H9 (cell line): ENCODE measurements at regions not wholly inside any gene's neighbourhood (a gene's known extent, or its start where the extent isn't known, plus 50 kb on each side); places are given as distances from the start of the nearest gene placed in this dataset.

Experiments used
- DNase-seq: peaks from one replicate; pipeline ENCODE4 v3.0.0-alpha.2; 2017
- H2AFZ ChIP-seq: one replicate; pipeline ENCODE4 v1.6.1; 2013; ENCODE audit warnings: mild to moderate bottlenecking, low read length, control low read depth, moderate library complexity
- H2AK5ac ChIP-seq: 2 replicates; pipeline ENCODE4 v1.6.1; 2013; ENCODE audit warnings: low read length, control low read depth, mixed read lengths; ENCODE audit not compliant: insufficient read length
- H2BK120ac ChIP-seq: one replicate; pipeline ENCODE4 v1.6.1; 2013; ENCODE audit warnings: low read depth, mild to moderate bottlenecking, low read length, control low read depth, inconsistent platforms; ENCODE audit not compliant: poor library complexity, severe bottlenecking
- H2BK12ac ChIP-seq: 2 replicates; pipeline ENCODE4 v1.6.1; 2013; ENCODE audit warnings: low read length, control low read depth, mixed read lengths, low read depth; ENCODE audit not compliant: insufficient read length
- H2BK15ac ChIP-seq: 2 replicates; pipeline ENCODE4 v1.6.1; 2013; ENCODE audit warnings: low read depth, low read length, control low read depth
- H2BK20ac ChIP-seq: one replicate; pipeline ENCODE4 v1.6.1; 2013; ENCODE audit warnings: low read depth, mild to moderate bottlenecking, low read length, control low read depth, inconsistent platforms; ENCODE audit not compliant: poor library complexity, severe bottlenecking
- H2BK5ac ChIP-seq: 2 replicates; pipeline ENCODE4 v1.6.1; 2013; ENCODE audit warnings: low read length, control low read depth, mixed read lengths; ENCODE audit not compliant: insufficient read length
- H3K14ac ChIP-seq: 2 replicates; pipeline ENCODE4 v1.6.1; 2013; ENCODE audit warnings: low read length, control low read depth; ENCODE audit not compliant: insufficient read depth
- H3K18ac ChIP-seq: 2 replicates; pipeline ENCODE4 v1.6.1; 2013; ENCODE audit warnings: low read depth, mild to moderate bottlenecking, mixed read lengths, low read length, control low read depth; ENCODE audit not compliant: insufficient read length
- H3K23ac ChIP-seq: 2 replicates; pipeline ENCODE4 v1.6.1; 2013; ENCODE audit warnings: low read length, control low read depth, mixed read lengths, low read depth; ENCODE audit not compliant: insufficient read length
- H3K23me2 ChIP-seq: 2 replicates; pipeline ENCODE4 v1.6.1; 2013; ENCODE audit warnings: low read depth, mild to moderate bottlenecking, mixed read lengths, low read length, control low read depth; ENCODE audit not compliant: insufficient read length, poor library complexity, severe bottlenecking
- H3K27ac ChIP-seq: 2 replicates; pipeline ENCODE4 v1.5.1; 2013; ENCODE audit warnings: low read length, control low read depth, mixed read lengths, low read depth; ENCODE audit not compliant: insufficient read length
- H3K27me3 ChIP-seq: 2 replicates; pipeline ENCODE4 v1.6.1; 2013; ENCODE audit warnings: low read length, control low read depth, inconsistent platforms; ENCODE audit not compliant: insufficient read depth
- H3K4ac ChIP-seq: 2 replicates; pipeline ENCODE4 v1.6.1; 2013; ENCODE audit warnings: low read depth, mild to moderate bottlenecking, control low read depth, inconsistent platforms, low read length, moderate library complexity
- H3K4me1 ChIP-seq: 2 replicates; pipeline ENCODE4 v1.6.1; 2013; ENCODE audit warnings: low read length, control low read depth, inconsistent platforms; ENCODE audit not compliant: insufficient read depth
- H3K4me2 ChIP-seq: 2 replicates; pipeline ENCODE4 v1.6.1; 2013; ENCODE audit warnings: low read length, control low read depth, mixed read lengths; ENCODE audit not compliant: insufficient read length, insufficient read depth
- H3K56ac ChIP-seq: 2 replicates; pipeline ENCODE4 v1.6.1; 2013; ENCODE audit warnings: low read depth, mild to moderate bottlenecking, mixed read lengths, low read length, control low read depth; ENCODE audit not compliant: insufficient read length
- H3K79me1 ChIP-seq: 2 replicates; pipeline ENCODE4 v1.6.1; 2013; ENCODE audit warnings: low read depth, mild to moderate bottlenecking, moderate library complexity, low read length, control low read depth, inconsistent platforms; ENCODE audit not compliant: insufficient read depth, poor library complexity, severe bottlenecking
- H3K79me2 ChIP-seq: 2 replicates; pipeline ENCODE4 v1.6.1; 2013; ENCODE audit warnings: low read length, control low read depth, inconsistent platforms; ENCODE audit not compliant: insufficient read depth
- H3K9ac ChIP-seq: 2 replicates; pipeline ENCODE4 v1.6.1; 2013; ENCODE audit warnings: low read length, control low read depth, mixed read lengths; ENCODE audit not compliant: insufficient read length; ENCODE audit errors: extremely low read depth
- H3K9me3 ChIP-seq: one replicate; pipeline ENCODE4 v1.6.1; 2013; ENCODE audit warnings: low read depth, low read length, inconsistent platforms; ENCODE audit not compliant: control insufficient read depth
- H3T11ph ChIP-seq: one replicate; pipeline ENCODE4 v1.6.1; 2013; ENCODE audit warnings: mild to moderate bottlenecking, low read length, control low read depth, inconsistent platforms
- H4K20me1 ChIP-seq: one replicate; pipeline ENCODE4 v1.6.1; 2013; ENCODE audit not compliant: control insufficient read depth, insufficient read length, insufficient read depth
- H4K5ac ChIP-seq: 2 replicates; pipeline ENCODE4 v1.6.1; 2013; ENCODE audit warnings: low read depth, mild to moderate bottlenecking, mixed read lengths, low read length, control low read depth; ENCODE audit not compliant: insufficient read length
- H4K8ac ChIP-seq: replicated peaks from 2 replicates; pipeline ENCODE4 v1.6.1; 2013; ENCODE audit warnings: low read length, control low read depth, mixed read lengths, low read depth; ENCODE audit not compliant: insufficient read length
- H4K91ac ChIP-seq: 2 replicates; pipeline ENCODE4 v1.6.1; 2013; ENCODE audit warnings: low read depth, mild to moderate bottlenecking, moderate library complexity, mixed read lengths, low read length, control low read depth; ENCODE audit not compliant: insufficient read length
- H3K27ac Mint-ChIP-seq, 3 experiments: 2 replicates in 2 of 3; 3 replicates in 1 of 3; pipeline ENCODE4 v1.8.0; 2020 to 2021; ENCODE audit warnings: mixed read lengths in 3 of 3, mild to moderate bottlenecking in 1 of 3, moderate library complexity in 1 of 3
- H3K27me3 Mint-ChIP-seq: 2 replicates; pipeline ENCODE4 v1.8.0; 2021; ENCODE audit warnings: low read depth, mild to moderate bottlenecking, moderate library complexity, mixed read lengths
- H3K36me3 Mint-ChIP-seq, 3 experiments: 2 replicates in 2 of 3; 3 replicates in 1 of 3; pipeline ENCODE4 v1.8.0; 2020 to 2021; ENCODE audit warnings: low read depth in 3 of 3, mixed read lengths in 3 of 3; ENCODE audit not compliant: insufficient read depth in 1 of 3
- H3K4me1 Mint-ChIP-seq, 2 experiments: 2 replicates each; pipeline ENCODE4 v1.8.0; 2020; ENCODE audit warnings: mixed read lengths in 2 of 2
- H3K4me3 Mint-ChIP-seq, 2 experiments: 2 replicates in 1 of 2; 3 replicates in 1 of 2; pipeline ENCODE4 v1.8.0; 2020 to 2021; ENCODE audit warnings: mild to moderate bottlenecking in 2 of 2, mixed read lengths in 2 of 2, moderate library complexity in 1 of 2
- H3K9me3 Mint-ChIP-seq, 2 experiments: 2 replicates in 1 of 2; 3 replicates in 1 of 2; pipeline ENCODE4 v1.8.0; 2020; ENCODE audit warnings: mild to moderate bottlenecking in 2 of 2, mixed read lengths in 2 of 2, moderate library complexity in 1 of 2
- WGBS: extraction: QIAGEN DNeasy Blood & Tissue Kit; methylation state at CpG from one replicate; pipeline ENCODE4 v1.1.7; 2013; ENCODE audit warnings: missing lambda C conversion rate, low lambda C conversion rate, mixed read lengths; ENCODE audit not compliant: insufficient read length; ENCODE audit errors: extremely low coverage; 5-methylcytosine and 5-hydroxymethylcytosine counted together
- TF ChIP-seq, protein P1 (sequence below): fragments of 200-600 bp; sonication (generic); conservative IDR thresholded peaks from 3 replicates; pipeline ENCODE4 v1.8.0; 2021; ENCODE audit warnings: antibody characterized with exemption, mild to moderate bottlenecking

DNA sequence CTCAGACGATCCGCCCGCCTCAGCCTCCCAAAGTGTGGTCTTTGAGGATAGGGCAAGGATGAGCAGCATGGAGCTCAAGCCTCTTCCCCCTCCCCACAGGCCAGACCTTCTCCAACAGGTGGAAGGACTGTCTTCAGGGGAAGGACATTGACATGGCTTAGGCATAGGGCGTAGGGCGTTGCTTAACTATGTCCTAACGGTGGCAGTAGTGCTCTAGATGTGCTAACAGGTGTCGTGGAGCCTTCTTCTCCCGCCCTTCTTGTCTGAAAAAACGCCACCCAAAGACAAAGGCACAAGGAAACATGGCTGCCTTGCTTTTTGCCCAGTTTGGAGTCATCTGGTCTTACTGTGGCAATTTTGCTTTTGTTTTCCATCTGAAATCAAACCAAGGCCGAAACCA, 219.8 kb downstream of the OR13H1 start:
- Histone ChIP-seq H3K4ac (no peak overlapping the region), H3K4me1 (no peaks in the 10 kb centered on the region), H4K91ac (no peak overlapping the region), H3K56ac (no peak overlapping the region), H4K20me1 (no peaks in the 10 kb centered on the region), H3K9me3 (no peaks in the 10 kb centered on the region), H4K8ac (no peak overlapping the region), H3K23me2 (no peaks in the 10 kb centered on the region), H2BK120ac (no peak overlapping the region), H2BK5ac (no peak overlapping the region), H3K27me3 (no peaks in the 10 kb centered on the region), H2BK15ac (no peak overlapping the region), H2BK20ac (no peak overlapping the region), H3K4me2 (no peak overlapping the region), H3K79me1 (no peaks in the 10 kb centered on the region), H3K79me2 (no peaks in the 10 kb centered on the region), H3T11ph (no peak overlapping the region), H2BK12ac (no peak overlapping the region), H3K14ac (no peak overlapping the region), H2AFZ (no peak overlapping the region), H3K18ac (no peak overlapping the region), H4K5ac (no peak overlapping the region), H2AK5ac (no peak overlapping the region), H3K9ac (no peak overlapping the region), H3K23ac (no peak overlapping the region), H3K27ac (no peak overlapping the region)
- no CpG with 5 or more reads among the region's 10 CpGs for WGBS
- DNase-seq: no peak
- peaks cover 4 to 8% of the 10 kb centered on the region in 2 experiments; a peak in 3 of 4 replicates for H3K4me1 Mint-ChIP-seq
- peaks cover 84 to 98% (median 95%) of the 10 kb centered on the region in 3 experiments for H3K36me3 Mint-ChIP-seq
- TF ChIP-seq, protein P1, sequence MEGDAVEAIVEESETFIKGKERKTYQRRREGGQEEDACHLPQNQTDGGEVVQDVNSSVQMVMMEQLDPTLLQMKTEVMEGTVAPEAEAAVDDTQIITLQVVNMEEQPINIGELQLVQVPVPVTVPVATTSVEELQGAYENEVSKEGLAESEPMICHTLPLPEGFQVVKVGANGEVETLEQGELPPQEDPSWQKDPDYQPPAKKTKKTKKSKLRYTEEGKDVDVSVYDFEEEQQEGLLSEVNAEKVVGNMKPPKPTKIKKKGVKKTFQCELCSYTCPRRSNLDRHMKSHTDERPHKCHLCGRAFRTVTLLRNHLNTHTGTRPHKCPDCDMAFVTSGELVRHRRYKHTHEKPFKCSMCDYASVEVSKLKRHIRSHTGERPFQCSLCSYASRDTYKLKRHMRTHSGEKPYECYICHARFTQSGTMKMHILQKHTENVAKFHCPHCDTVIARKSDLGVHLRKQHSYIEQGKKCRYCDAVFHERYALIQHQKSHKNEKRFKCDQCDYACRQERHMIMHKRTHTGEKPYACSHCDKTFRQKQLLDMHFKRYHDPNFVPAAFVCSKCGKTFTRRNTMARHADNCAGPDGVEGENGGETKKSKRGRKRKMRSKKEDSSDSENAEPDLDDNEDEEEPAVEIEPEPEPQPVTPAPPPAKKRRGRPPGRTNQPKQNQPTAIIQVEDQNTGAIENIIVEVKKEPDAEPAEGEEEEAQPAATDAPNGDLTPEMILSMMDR: peak; percentile 14; the same call in 1 of the 3 replicates
- H3K4me3 Mint-ChIP-seq: no peak overlapping the region
- H3K9me3 Mint-ChIP-seq: peaks cover 4% of the 10 kb centered on the region in 2 experiments; a peak in 2 of 5 replicates
- H3K27ac Mint-ChIP-seq: no peak overlapping the region
- H3K27me3 Mint-ChIP-seq: no peaks in the 10 kb centered on the region; the same call in 1 of the 2 replicates
